NCI-H748 (cell line): ENCODE measurements at regions not wholly inside any gene's neighbourhood (a gene's known extent, or its start where the extent isn't known, plus 50 kb on each side); places are given as distances from the start of the nearest gene placed in this dataset.
"Not testable (repeated sequence)": the region's sequence is repeated elsewhere in the genome, so short reads cannot be mapped to it uniquely, and the experiment has no call there.

Experiments
- DNase-seq: peaks from one replicate; lab custom pipeline; 2025; ENCODE audit not compliant: unreplicated experiment; lab: John Stamatoyannopoulos, UW

GRCh38 chr16:47872225-47872624 is 283.6 kb downstream of the ABCC12 start:
- DNase-seq = no peak

- DNase-seq = no peak
Observed at GRCh38 chr16:47866423-47866822, 289.4 kb downstream of the ABCC12 start.

DNA sequence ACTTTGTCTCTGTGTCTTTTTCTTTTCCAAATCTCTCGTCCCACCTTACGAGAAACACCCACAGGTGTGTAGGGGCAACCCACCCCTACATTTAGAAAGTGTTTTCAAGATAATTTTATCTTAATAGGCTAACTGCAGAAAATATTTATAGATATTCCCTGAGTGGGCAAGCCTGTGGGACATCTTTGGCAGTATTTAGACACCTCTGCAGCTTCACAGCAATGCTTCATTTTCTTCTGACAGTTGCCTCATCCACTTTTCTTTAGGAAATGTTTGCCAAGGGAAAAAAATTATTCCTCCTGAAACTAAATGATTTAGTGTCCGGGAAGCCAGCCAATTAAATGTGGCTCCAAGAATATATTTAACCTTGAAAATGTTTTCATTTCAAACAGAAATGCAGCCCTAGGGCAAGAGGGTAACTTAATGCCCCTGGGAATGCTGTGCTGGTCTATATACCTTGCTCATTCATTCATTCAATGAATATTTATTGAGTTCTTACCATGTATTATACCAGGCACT is 290.4 kb downstream of the ABCC12 start:
- no peak for DNase-seq

GRCh38 chr16:47864262-47864661 is 291.5 kb downstream of the ABCC12 start:
- DNase-seq = not testable (repeated sequence)

- DNase-seq = no peak
Observed at GRCh38 chr16:47861999-47862398, 293.8 kb downstream of the ABCC12 start.

DNA sequence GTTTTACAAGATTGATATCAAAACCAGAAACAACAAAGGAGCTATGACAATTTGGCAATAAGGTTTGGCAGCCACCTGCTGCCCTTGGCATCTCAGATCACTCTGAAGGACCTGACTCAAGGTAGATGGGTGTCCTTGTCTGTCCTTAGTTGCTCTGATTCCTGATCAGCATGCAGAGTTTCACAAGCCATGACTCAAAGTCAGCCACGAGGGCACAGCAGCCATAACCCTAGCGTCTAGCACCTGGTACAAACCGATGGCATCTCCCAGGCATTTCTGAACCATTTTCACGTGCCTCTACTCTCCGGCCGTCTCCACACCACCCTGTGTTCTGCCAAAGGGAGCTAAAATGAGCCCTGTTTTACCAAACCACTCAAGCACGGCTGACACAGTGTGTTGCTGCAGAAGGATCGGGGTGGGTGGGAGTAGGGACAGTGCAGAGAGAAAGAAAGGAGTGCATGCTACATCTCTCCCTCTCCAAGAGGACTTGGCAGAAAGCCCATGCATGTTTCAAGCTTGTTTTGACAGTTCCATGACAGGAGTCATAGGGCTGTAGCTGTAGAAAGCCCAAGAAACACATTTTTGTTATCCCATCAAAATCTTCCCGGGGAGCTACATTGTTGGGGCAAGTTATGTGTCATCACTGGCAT is 297.3 kb downstream of the ABCC12 start:
- no peak for DNase-seq

DNA sequence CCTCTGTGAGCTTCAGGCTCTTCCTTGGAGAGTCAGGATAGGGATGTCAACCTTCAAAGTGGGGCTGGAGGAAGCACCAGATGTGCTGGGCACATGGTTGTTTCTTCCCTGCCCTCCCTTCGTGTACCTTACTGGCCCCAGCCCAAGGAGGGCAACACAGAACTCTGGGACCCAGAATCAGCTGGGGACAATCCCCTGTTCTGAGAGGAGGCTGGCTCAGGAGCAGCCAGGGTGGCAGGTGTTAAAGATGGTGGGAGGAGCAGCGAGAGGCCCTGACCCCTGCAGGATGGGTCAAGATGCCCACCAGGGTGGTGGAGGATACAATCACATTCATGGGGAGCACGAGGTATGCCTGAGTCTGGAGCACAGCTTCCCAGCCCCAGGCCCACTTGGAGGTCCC is 300.4 kb downstream of the ABCC12 start:
- no peak for DNase-seq

DNA sequence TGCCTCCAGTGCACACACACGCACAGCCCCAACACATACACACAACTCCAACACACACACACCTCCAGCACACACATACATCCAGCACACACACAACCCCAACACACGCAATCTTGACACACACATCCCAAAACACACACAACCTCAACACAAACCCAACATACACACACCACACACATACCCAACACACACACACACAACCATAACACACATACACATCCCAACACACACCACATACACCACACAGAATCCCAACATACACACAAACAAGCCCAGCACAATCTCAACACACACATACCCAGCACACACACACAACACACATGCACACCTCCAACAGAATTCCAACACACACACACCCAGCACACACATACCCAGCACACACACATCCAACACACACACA is 301.1 kb downstream of the ABCC12 start:
- DNase-seq = no peak

- DNase-seq = no peak
Observed at GRCh38 chr16:47852991-47853390, 302.8 kb downstream of the ABCC12 start.

DNA sequence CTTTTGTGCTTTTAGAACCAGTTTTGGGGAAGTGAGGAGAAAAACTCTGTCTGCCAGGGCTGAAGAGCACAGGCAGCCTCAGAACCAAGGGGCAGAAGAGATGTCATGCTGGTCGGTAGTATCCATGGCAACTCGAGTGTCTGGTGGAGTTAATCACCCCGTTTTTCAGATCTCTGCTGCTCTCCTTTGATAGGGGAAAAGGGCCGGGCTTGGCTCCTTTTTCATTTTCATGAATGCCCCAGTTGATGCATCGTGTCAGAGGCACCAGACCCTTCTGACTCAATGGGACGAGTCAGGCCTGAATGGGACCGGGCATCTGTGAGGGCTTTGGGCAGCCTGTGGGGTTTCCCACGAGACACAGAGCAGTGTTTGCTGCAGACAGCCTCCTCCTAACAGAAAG is 304.6 kb downstream of the ABCC12 start:
- no peak for DNase-seq

DNA sequence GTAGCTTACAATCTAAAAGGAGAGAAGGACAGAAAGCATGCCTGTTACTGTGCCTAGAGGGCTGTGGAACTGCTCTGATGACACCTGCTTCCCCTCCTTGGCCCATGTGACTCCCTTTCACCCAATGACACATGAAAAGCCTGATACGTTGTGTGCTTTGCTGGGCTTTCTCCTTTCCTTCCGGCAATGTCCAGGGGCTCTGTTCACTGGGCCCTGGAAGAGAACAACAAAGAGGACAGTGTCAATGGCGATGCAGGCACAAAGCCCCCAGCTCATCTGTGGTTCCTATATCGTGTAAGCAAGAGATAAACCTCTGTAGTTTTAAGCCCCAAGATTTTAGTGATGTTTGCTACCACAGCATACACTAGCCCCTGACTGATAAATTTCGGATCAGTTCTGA is 306.1 kb downstream of the ABCC12 start:
- DNase-seq = no peak

GRCh38 chr16:47848421-47849109 is 307.2 kb downstream of the ABCC12 start:
- no peak for DNase-seq

DNA sequence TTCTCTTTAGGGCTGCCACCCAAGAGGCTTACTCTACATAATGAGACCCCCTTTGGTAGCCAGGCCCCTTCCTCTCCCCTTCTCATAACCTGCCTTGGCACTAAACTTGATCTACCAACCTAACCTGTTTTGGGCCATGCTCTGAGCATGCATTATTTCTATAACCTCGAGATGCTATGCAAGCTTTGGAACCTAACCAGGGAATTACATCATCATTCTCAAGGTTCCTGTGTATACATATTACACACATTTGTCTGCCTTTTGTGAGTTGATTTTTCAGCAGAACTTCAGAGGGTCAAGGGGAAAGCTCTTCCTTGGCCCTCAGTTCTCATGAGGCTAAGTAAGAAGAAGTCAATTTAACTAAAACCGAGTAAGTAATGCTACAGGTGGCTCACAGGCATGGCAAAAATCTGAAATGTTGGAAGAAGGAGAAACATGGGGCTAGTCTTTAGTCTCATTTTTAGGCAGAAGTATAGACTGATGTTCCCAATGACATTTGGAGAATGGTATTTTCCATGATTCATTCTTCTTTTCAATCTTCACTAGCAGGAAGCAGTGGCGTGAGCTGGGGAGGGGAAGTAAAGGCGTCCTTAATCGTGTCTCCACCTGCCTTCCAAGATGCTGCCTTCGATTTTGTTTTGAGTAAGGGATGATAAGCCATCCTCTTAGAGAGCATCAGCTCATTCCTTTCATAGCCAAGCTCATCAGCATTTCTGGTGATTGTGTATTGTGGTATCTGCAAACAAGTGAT is 308.4 kb downstream of the ABCC12 start:
- no peak for DNase-seq

DNA sequence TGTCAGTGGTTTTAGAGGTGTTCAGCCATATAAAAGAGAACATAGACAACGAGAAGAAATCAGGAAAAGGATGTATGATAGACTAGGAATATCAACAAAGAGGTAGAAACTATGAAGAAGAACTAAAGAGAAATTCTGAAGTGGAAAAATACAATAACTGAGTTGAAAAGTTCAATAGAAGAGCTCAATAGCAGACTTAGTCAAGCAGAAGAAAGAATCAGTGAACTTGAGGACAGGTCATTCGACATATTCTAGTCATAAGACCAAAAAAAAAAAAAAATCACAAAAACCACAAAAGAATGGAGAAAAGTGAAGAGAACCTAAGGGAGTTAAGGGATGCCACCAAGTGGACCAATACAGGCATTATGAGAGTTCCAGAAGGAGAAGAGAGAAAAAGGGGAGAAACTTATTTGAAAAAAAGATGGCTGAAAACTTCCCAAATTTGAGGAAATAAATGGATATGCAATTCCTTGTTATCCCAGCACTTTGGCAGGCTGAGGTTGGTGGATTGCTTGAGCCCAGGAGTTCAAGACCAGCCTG is 321.2 kb downstream of the ABCC12 start:
- no peak for DNase-seq

DNA sequence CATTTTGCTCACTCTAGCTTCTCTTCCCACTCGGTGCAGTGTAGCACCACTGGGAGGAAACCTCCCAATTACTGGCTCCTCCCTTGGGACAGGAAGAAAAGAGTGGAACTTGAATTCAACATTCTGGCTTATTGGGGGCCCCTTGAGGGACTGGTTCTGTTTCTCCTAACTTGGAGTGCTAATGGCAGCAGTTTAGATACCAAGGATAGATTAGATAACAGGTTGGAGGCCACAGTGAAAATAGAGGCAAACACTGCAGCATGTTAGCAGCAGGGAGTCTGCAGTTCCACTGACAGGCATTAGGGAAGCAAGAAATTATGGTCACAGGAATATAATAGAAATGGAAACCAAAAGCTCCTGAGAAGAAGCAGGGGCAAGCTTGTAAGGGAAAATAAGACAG is 322.0 kb downstream of the ABCC12 start:
- DNase-seq = no peak

GRCh38 chr16:47829850-47830600 is 325.8 kb downstream of the ABCC12 start:
- no peak for DNase-seq

GRCh38 chr16:47826070-47826469 is 329.7 kb downstream of the ABCC12 start:
- DNase-seq = no peak

DNA sequence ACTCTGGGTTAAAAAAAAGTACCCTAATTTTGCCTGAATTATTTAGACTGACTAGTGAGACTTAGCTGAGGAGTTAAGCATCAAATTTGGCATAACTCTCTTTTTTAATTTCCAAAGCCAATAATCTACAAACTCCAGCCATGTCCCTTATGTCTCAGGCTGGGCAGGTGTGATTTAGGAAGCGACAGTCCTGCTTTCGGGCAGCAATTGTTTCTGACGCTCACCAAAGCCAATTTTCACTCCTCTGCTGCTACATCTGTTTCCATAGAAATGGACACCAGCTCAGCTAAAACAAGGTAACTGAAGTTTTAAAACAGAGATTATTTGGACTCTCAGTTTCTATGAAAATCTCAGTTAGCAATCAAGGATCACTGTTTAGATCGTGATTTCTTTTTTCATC is 338.7 kb downstream of the ABCC12 start:
- no peak for DNase-seq

GRCh38 chr16:47816511-47816910 is 339.3 kb downstream of the ABCC12 start:
- no peak for DNase-seq

DNA sequence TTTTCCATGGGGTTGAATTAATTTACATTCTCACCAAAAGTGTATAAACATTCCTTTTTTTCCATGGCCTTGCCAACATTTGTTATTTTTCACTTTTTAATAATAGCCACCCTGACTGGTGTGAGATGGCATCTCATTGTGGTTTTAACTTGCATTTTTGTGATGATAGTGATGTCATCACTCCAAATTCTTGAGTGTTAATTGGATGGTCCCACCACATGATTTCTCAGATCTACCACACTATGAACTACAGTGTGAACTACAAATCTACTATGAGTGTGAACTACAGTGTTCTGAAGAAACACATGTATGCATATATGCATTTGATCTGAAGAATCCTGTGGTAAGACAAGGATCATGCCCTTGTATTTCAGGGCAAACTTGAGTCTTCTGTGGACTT is 340.1 kb downstream of the ABCC12 start:
- no peak for DNase-seq

- DNase-seq = not testable (repeated sequence)
Observed at GRCh38 chr16:47811758-47812157, 344.0 kb downstream of the ABCC12 start.
